IMR-90 (cell line): ENCODE measurements at regions not wholly inside any gene's neighbourhood (a gene's known extent, or its start where the extent isn't known, plus 50 kb on each side); places are given as distances from the start of the nearest gene placed in this dataset.

ENCODE experiments used
- ATAC-seq: fragments of 200-7000 bp; cut with Tn5 transposase; 2 replicates; pipeline ENCODE4 v1.9.1; 2020; ENCODE audit warnings: low read depth, mild to moderate bottlenecking, moderate library complexity
- BruUV-seq: library from RNA; stranded (reverse); fragments of 400-500 nt; replicated peaks from 2 replicates; lab custom pipeline; 2021; lab: Mats Ljungman, UMichigan
- CTCF ChIA-PET: fragments of 300-600 bp; formaldehyde crosslinking; extraction: SDS; loops from one replicate; lab custom pipeline; 2021; ENCODE audit warnings: antibody characterized with exemption; lab: Yijun Ruan, JAX
- POLR2A ChIA-PET: fragments of 300-600 bp; sonication (Branson Sonifier 250); formaldehyde crosslinking; loops from one replicate; lab custom pipeline; 2022; ENCODE audit warnings: antibody characterized with exemption; ENCODE audit not compliant: unreplicated experiment; lab: Charles Lee
- DNase-seq: peaks from one replicate; pipeline ENCODE4 v3.0.0; 2013
- H2AFZ ChIP-seq: replicated peaks from 2 replicates; pipeline ENCODE3; 2013; ENCODE audit warnings: low read length, mild to moderate bottlenecking; ENCODE audit not compliant: poor library complexity
- H2AK5ac ChIP-seq: 2 replicates; pipeline ENCODE4 v1.6.1; 2013; ENCODE audit warnings: low read depth, low read length, inconsistent platforms
- H2AK9ac ChIP-seq: replicated peaks from 2 replicates; pipeline ENCODE3; 2013; ENCODE audit warnings: mild to moderate bottlenecking, low read depth, low read length, moderate library complexity; ENCODE audit not compliant: poor library complexity
- H2BK120ac ChIP-seq: 2 replicates; pipeline ENCODE4 v1.6.1; 2013; ENCODE audit warnings: low read depth, low read length, inconsistent platforms
- H2BK15ac ChIP-seq: 3 replicates; pipeline ENCODE4 v1.6.1; 2013; ENCODE audit warnings: low read depth, low read length, inconsistent platforms
- H2BK20ac ChIP-seq: 2 replicates; pipeline ENCODE4 v1.6.1; 2013; ENCODE audit warnings: low read depth, mild to moderate bottlenecking, inconsistent platforms, low read length, moderate library complexity
- H2BK5ac ChIP-seq: 2 replicates; pipeline ENCODE4 v1.6.1; 2013; ENCODE audit warnings: mild to moderate bottlenecking, low read depth, low read length, inconsistent platforms; ENCODE audit not compliant: poor library complexity, severe bottlenecking
- H3K14ac ChIP-seq: replicated peaks from 2 replicates; pipeline ENCODE4 v1.6.1; 2013; ENCODE audit warnings: low read depth, low read length, inconsistent platforms
- H3K18ac ChIP-seq: 2 replicates; pipeline ENCODE4 v1.6.1; 2013; ENCODE audit warnings: low read depth, low read length, control low read depth
- H3K23ac ChIP-seq: 2 replicates; pipeline ENCODE4 v1.6.1; 2013; ENCODE audit warnings: low read depth, low read length, inconsistent platforms
- H3K27ac ChIP-seq: 2 replicates; pipeline ENCODE4 v1.5.1; 2013; ENCODE audit warnings: mild to moderate bottlenecking, control low read depth, low read length; ENCODE audit not compliant: insufficient read depth
- H3K27me3 ChIP-seq: 2 replicates; pipeline ENCODE4 v1.6.1; 2013; ENCODE audit warnings: low read length; ENCODE audit not compliant: control insufficient read depth, insufficient read depth
- H3K36me3 ChIP-seq: 2 replicates; pipeline ENCODE4 v1.6.1; 2013; ENCODE audit warnings: low read length, mixed read lengths; ENCODE audit not compliant: control insufficient read depth, insufficient read depth
- H3K4ac ChIP-seq: 2 replicates; pipeline ENCODE4 v1.6.1; 2013; ENCODE audit warnings: low read depth, low read length, inconsistent platforms
- H3K4me1 ChIP-seq: 2 replicates; pipeline ENCODE4 v1.6.1; 2013; ENCODE audit warnings: low read length, mixed read lengths; ENCODE audit not compliant: control insufficient read depth, insufficient read depth
- H3K4me2 ChIP-seq: 2 replicates; pipeline ENCODE4 v1.6.1; 2013; ENCODE audit warnings: low read depth, mild to moderate bottlenecking, control low read depth, low read length, moderate library complexity
- H3K4me3 ChIP-seq: 2 replicates; pipeline ENCODE4 v1.5.1; 2013; ENCODE audit warnings: low read depth, mild to moderate bottlenecking, control low read depth, low read length, moderate library complexity; ENCODE audit not compliant: insufficient read depth
- H3K56ac ChIP-seq: 2 replicates; pipeline ENCODE4 v1.6.1; 2013; ENCODE audit warnings: low read length, inconsistent platforms; ENCODE audit not compliant: insufficient read depth; ENCODE audit errors: extremely low read depth
- H3K79me1 ChIP-seq, 2 experiments: 2 replicates each; pipeline ENCODE4 v1.6.1; 2013; ENCODE audit warnings: low read length in 2 of 2, inconsistent platforms in 1 of 2, low read depth in 1 of 2
- H3K9ac ChIP-seq: 2 replicates; pipeline ENCODE4 v1.6.1; 2013; ENCODE audit warnings: low read depth, low read length, control low read depth
- H3K9me1 ChIP-seq: 2 replicates; pipeline ENCODE4 v1.6.1; 2013; ENCODE audit warnings: low read length, inconsistent platforms; ENCODE audit not compliant: insufficient read depth
- H3K9me3 ChIP-seq: 2 replicates; pipeline ENCODE4 v1.6.1; 2013; ENCODE audit warnings: low read length; ENCODE audit not compliant: control insufficient read depth, insufficient read depth
- H4K20me1 ChIP-seq: 2 replicates; pipeline ENCODE4 v1.6.1; 2013; ENCODE audit warnings: low read length, inconsistent platforms; ENCODE audit not compliant: insufficient read depth
- H4K5ac ChIP-seq: 2 replicates; pipeline ENCODE4 v1.6.1; 2013; ENCODE audit warnings: mild to moderate bottlenecking, low read depth, low read length, control low read depth
- H4K8ac ChIP-seq, 2 experiments: 2 replicates each; pipeline ENCODE4 v1.6.1; 2013; ENCODE audit warnings: low read depth in 2 of 2, low read length in 2 of 2, control low read depth in 1 of 2, inconsistent platforms in 1 of 2
- H4K91ac ChIP-seq: 2 replicates; pipeline ENCODE4 v1.6.1; 2013; ENCODE audit warnings: low read depth, low read length, inconsistent platforms; ENCODE audit not compliant: insufficient read depth
- CEBPB ChIP-seq: IDR thresholded peaks from 2 replicates; pipeline ENCODE4 v1.6.1; 2012; ENCODE audit warnings: low read depth, low read length, improper control_type of control experiment
- CHD1 ChIP-seq: IDR thresholded peaks from 2 replicates; pipeline ENCODE4 v1.6.1; 2012; ENCODE audit warnings: low read depth, low read length, improper control_type of control experiment
- ELK1 ChIP-seq: fragments of 150-350 bp; IDR thresholded peaks from 2 replicates; pipeline ENCODE4 v1.6.1; 2016; ENCODE audit warnings: low read depth, mild to moderate bottlenecking, low read length, moderate library complexity, borderline replicate concordance
- FOS ChIP-seq: fragments of 150-350 bp; IDR thresholded peaks from 2 replicates; pipeline ENCODE4 v1.6.1; 2016; ENCODE audit warnings: low read depth, low read length
- MAFK ChIP-seq: IDR thresholded peaks from 2 replicates; pipeline ENCODE4 v1.6.1; 2012; ENCODE audit warnings: low read depth, low read length, improper control_type of control experiment
- MAZ ChIP-seq: IDR thresholded peaks from 2 replicates; pipeline ENCODE4 v1.6.1; 2012; ENCODE audit warnings: low read depth, mild to moderate bottlenecking, low read length, improper control_type of control experiment, moderate library complexity, borderline replicate concordance
- MXI1 ChIP-seq: IDR thresholded peaks from 2 replicates; pipeline ENCODE4 v1.6.1; 2012; ENCODE audit warnings: low read depth, mild to moderate bottlenecking, low read length, moderate library complexity, borderline replicate concordance
- RFX5 ChIP-seq: IDR thresholded peaks from 2 replicates; pipeline ENCODE4 v1.8.0; 2012; ENCODE audit warnings: low read depth, mild to moderate bottlenecking, low read length, moderate library complexity
- dilution Hi-C: fragments of 300-500 bp; cut with HindIII; formaldehyde crosslinking; loops from one replicate; pipeline ENCODE4 v1.14.3; 2018; ENCODE audit warnings: low sequenced_read_pairs; ENCODE audit not compliant: unreplicated experiment
- in situ Hi-C: fragments of 300-500 bp; cut with MboI; formaldehyde crosslinking; loops from 3 replicates; pipeline ENCODE4 v1.14.3; 2019; ENCODE audit warnings: low sequenced_read_pairs, inconsistent platforms, mixed read lengths
- intact Hi-C: fragments of 100-400 bp; cut with micrococcal nuclease; formaldehyde crosslinking; loops from 2 replicates; pipeline ENCODE4 v1.10.0; 2022
- TF ChIP-seq, protein P1 (sequence below): fragments of 150-350 bp; IDR thresholded peaks from 2 replicates; pipeline ENCODE4 v1.6.1; 2017; ENCODE audit warnings: mild to moderate bottlenecking, antibody characterized with exemption, low read length, low read depth

DNA sequence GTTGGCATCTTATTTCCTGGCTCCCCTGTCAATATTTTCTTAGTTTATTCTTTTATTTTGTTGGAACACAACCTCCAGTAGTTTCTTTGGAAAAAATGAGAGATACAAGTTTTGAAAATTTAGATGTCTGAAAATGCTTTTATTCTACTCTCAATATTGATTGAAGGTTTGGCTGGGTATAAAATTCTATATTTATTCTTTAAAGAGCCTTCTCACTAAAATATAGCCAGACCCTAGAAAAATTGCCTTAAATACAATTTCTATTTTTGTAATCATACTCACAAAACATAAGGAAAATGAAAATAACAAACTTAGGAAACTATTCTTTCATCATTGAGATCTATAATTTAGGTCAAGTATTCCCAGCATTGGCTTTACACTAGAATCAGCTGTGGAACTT, 103.7 kb downstream of the CYP26B1 start:
- H3K79me1 ChIP-seq, result no peaks in the 10 kb centered on the region
- H2AK9ac ChIP-seq, result no peak overlapping the region
- intact Hi-C loops (no loop called here), dilution Hi-C loops (no loop called here), in situ Hi-C loops (no loop called here)
- H2BK20ac ChIP-seq, result no peak overlapping the region
- BruUV-seq, result no TSS peak
- ATAC-seq, result no peak
- no peak overlapping the region for H3K18ac ChIP-seq
- H4K91ac ChIP-seq, result no peak overlapping the region
- H3K23ac ChIP-seq, result no peak overlapping the region
- no peak overlapping the region for H2AK5ac ChIP-seq
- no peak overlapping the region for H3K4me2 ChIP-seq
- no peak overlapping the region for H2BK5ac ChIP-seq
- H4K20me1 ChIP-seq, result no peaks in the 10 kb centered on the region
- H3K4me3 ChIP-seq, result no peak overlapping the region
- no peak overlapping the region for H4K5ac ChIP-seq
- no peak overlapping the region for H2BK120ac ChIP-seq
- no peak overlapping the region for H2AFZ ChIP-seq
- TF ChIP-seq RFX5 (no peak), MAZ (no peak), ELK1 (no peak), CEBPB (no peak), FOS (no peak), MAFK (no peak), CHD1 (no peak), MXI1 (no peak)
- TF ChIP-seq, protein P1, sequence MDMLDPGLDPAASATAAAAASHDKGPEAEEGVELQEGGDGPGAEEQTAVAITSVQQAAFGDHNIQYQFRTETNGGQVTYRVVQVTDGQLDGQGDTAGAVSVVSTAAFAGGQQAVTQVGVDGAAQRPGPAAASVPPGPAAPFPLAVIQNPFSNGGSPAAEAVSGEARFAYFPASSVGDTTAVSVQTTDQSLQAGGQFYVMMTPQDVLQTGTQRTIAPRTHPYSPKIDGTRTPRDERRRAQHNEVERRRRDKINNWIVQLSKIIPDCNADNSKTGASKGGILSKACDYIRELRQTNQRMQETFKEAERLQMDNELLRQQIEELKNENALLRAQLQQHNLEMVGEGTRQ, result no peak
- H3K9me3 ChIP-seq, result no peaks in the 10 kb centered on the region
- H3K36me3 ChIP-seq, result no peaks in the 10 kb centered on the region
- no peak for DNase-seq
- H3K4ac ChIP-seq, result no peak overlapping the region
- no peak overlapping the region for H3K9ac ChIP-seq
- no peak overlapping the region for H3K27ac ChIP-seq
- H3K4me1 ChIP-seq, result no peaks in the 10 kb centered on the region
- H3K27me3 ChIP-seq, result no peaks in the 10 kb centered on the region; the same call in 1 of the 2 replicates
- ChIA-PET CTCF (no interaction called here), POLR2A (no interaction called here)
- no peaks in the 10 kb centered on the region for H3K9me1 ChIP-seq
- H4K8ac ChIP-seq, result no peak overlapping the region
- H3K14ac ChIP-seq, result no peak overlapping the region
- no peak overlapping the region for H3K56ac ChIP-seq
- H2BK15ac ChIP-seq, result no peak overlapping the region
